CD4-positive, alpha-beta memory T cell (primary cell): ENCODE measurements at regions not wholly inside any gene's neighbourhood (a gene's known extent, or its start where the extent isn't known, plus 50 kb on each side); places are given as distances from the start of the nearest gene placed in this dataset.
"Not testable (repeated sequence)": the region's sequence is repeated elsewhere in the genome, so short reads cannot be mapped to it uniquely, and the experiment has no call there.

Experiments
- CTCF ChIA-PET: fragments of 350-600 bp; sonication (Branson Sonifier 250); formaldehyde crosslinking; loops from one replicate; lab custom pipeline; 2021; ENCODE audit warnings: inconsistent platforms; ENCODE audit not compliant: partially characterized antibody; lab: Charles Lee
- POLR2A ChIA-PET: fragments of 350-600 bp; sonication (Branson Sonifier 250); formaldehyde crosslinking; loops from one replicate; lab custom pipeline; 2021; ENCODE audit not compliant: partially characterized antibody; lab: Charles Lee
- DNase-seq, 5 donors: peaks; one replicate each; pipeline versions ENCODE4 v3.0.0 to v3.0.0-alpha.2; 2020 to 2022; ENCODE audit warnings: mixed read lengths in 1 of 5
- H3K27ac ChIP-seq: one replicate; pipeline ENCODE4 v1.7.0; 2013; ENCODE audit warnings: low read depth, low read length
- H3K27me3 ChIP-seq: 2 replicates; pipeline ENCODE4 v1.7.0; 2013; ENCODE audit warnings: mild to moderate bottlenecking, low read length, moderate library complexity; ENCODE audit not compliant: insufficient read depth
- H3K36me3 ChIP-seq: 2 replicates; pipeline ENCODE4 v1.7.0; 2013; ENCODE audit warnings: mild to moderate bottlenecking, low read length, moderate library complexity; ENCODE audit not compliant: insufficient read depth
- H3K4me1 ChIP-seq: 2 replicates; pipeline ENCODE4 v1.7.0; 2013; ENCODE audit warnings: mild to moderate bottlenecking, low read length, moderate library complexity; ENCODE audit not compliant: insufficient read depth
- H3K4me3 ChIP-seq, 2 donors: one replicate each; pipeline ENCODE4 v1.7.0; 2013; ENCODE audit warnings: low read length in 2 of 2, mild to moderate bottlenecking in 1 of 2
- H3K9me3 ChIP-seq, 2 donors: one replicate each; pipeline ENCODE4 v1.7.0; 2013; ENCODE audit warnings: low read length in 2 of 2, control low read depth in 1 of 2; ENCODE audit not compliant: control insufficient read depth in 1 of 2
- H3K27ac Mint-ChIP-seq, 7 donors: one replicate each; pipeline ENCODE4 v1.8.0; 2020 to 2021; ENCODE audit warnings: mixed read lengths in 7 of 7, mild to moderate bottlenecking in 6 of 7, inconsistent platforms in 3 of 7, moderate library complexity in 3 of 7
- H3K27me3 Mint-ChIP-seq, 2 donors: one replicate each; pipeline ENCODE4 v1.8.0; 2020 to 2021; ENCODE audit warnings: mixed read lengths in 2 of 2
- H3K36me3 Mint-ChIP-seq, 2 donors: one replicate each; pipeline ENCODE4 v1.8.0; 2020 to 2021; ENCODE audit warnings: mixed read lengths in 2 of 2, inconsistent platforms in 1 of 2, mild to moderate bottlenecking in 1 of 2
- H3K4me1 Mint-ChIP-seq, 4 donors: one replicate each; pipeline ENCODE4 v1.8.0; 2020 to 2021; ENCODE audit warnings: mixed read lengths in 4 of 4, mild to moderate bottlenecking in 1 of 4
- H3K4me3 Mint-ChIP-seq, 8 donors: one replicate each; pipeline ENCODE4 v1.8.0; 2020 to 2021; ENCODE audit warnings: mixed read lengths in 8 of 8, mild to moderate bottlenecking in 7 of 8, moderate library complexity in 6 of 8, inconsistent platforms in 3 of 8
- H3K9me3 Mint-ChIP-seq, 8 donors: one replicate each; pipeline ENCODE4 v1.8.0; 2020 to 2021; ENCODE audit warnings: mixed read lengths in 8 of 8, mild to moderate bottlenecking in 5 of 8, inconsistent platforms in 3 of 8, moderate library complexity in 1 of 8
- intact Hi-C: fragments of 100-400 bp; cut with micrococcal nuclease; formaldehyde crosslinking; loops from one replicate; pipeline ENCODE4 v1.15.1; 2023

- CTCF ChIA-PET, result not testable (repeated sequence)
- peaks cover 12 to 25% of the 10 kb centered on the region in 2 donors for H3K27me3 Mint-ChIP-seq
Observed at GRCh38 chr17:5897981-5898380, 172.2 kb upstream of the WSCD1 start.

GRCh38 chr17:5898406-5898805, 171.8 kb upstream of the WSCD1 start:
- no peak for DNase-seq
- H3K27ac Mint-ChIP-seq, result no peak overlapping the region
- Histone ChIP-seq H3K36me3 (no peaks in the 10 kb centered on the region), H3K4me3 (no peak overlapping the region), H3K4me1 (no peaks in the 10 kb centered on the region), H3K27me3 (peaks cover 3% of the 10 kb centered on the region), H3K27ac (no peak overlapping the region), H3K9me3 (no peaks in the 10 kb centered on the region)
- peaks cover 0 to 9% (median 8%) of the 10 kb centered on the region in 4 donors for H3K4me1 Mint-ChIP-seq
- intact Hi-C loops, result no loop called here
- ChIA-PET POLR2A (no interaction called here), CTCF (no interaction called here)
- H3K36me3 Mint-ChIP-seq, result no peaks in the 10 kb centered on the region
- peaks cover 0 to 4% (median under 1%) of the 10 kb centered on the region in 8 donors for H3K9me3 Mint-ChIP-seq
- peaks cover 12 to 22% of the 10 kb centered on the region in 2 donors for H3K27me3 Mint-ChIP-seq
- H3K4me3 Mint-ChIP-seq, result no peak overlapping the region

More at GRCh38 chr17:5897981-5898380, 172.2 kb upstream of the WSCD1 start:
- H3K36me3 Mint-ChIP-seq, H3K4me3 Mint-ChIP-seq, H3K27ac ChIP-seq, H3K36me3 ChIP-seq, H3K4me3 ChIP-seq, H3K9me3 Mint-ChIP-seq, intact Hi-C loops, H3K27me3 ChIP-seq, H3K4me1 ChIP-seq, H3K4me1 Mint-ChIP-seq, POLR2A ChIA-PET, H3K27ac Mint-ChIP-seq, H3K9me3 ChIP-seq, DNase-seq: not testable (repeated sequence)

GRCh38 chr17:5899496-5900195, 170.5 kb upstream of the WSCD1 start:
- Mint-ChIP-seq H3K36me3 (no peaks in the 10 kb centered on the region), H3K27me3 (peaks cover 9 to 21% of the 10 kb centered on the region in 2 donors), H3K4me3 (no peak overlapping the region), H3K4me1 (peaks cover 0 to 9% (median 8%) of the 10 kb centered on the region in 4 donors), H3K27ac (no peak overlapping the region), H3K9me3 (peaks cover 0 to 13% (median 6%) of the 10 kb centered on the region in 8 donors)
- intact Hi-C loops, result no loop called here
- Histone ChIP-seq H3K9me3 (no peaks in the 10 kb centered on the region), H3K4me3 (no peak overlapping the region), H3K27me3 (peaks cover 3% of the 10 kb centered on the region), H3K27ac (no peak overlapping the region), H3K4me1 (no peaks in the 10 kb centered on the region), H3K36me3 (no peaks in the 10 kb centered on the region)
- DNase-seq, result no peak
- CTCF ChIA-PET, result no interaction called here
- POLR2A ChIA-PET, result no interaction called here

- ChIA-PET CTCF (no interaction called here), POLR2A (no interaction called here)
- no peak for DNase-seq
- Histone ChIP-seq H3K9me3 (no peaks in the 10 kb centered on the region), H3K4me3 (no peak overlapping the region), H3K27ac (no peak overlapping the region), H3K4me1 (no peaks in the 10 kb centered on the region), H3K27me3 (peaks cover 3% of the 10 kb centered on the region), H3K36me3 (no peaks in the 10 kb centered on the region)
- H3K9me3 Mint-ChIP-seq, result peaks cover 0 to 16% (median 8%) of the 10 kb centered on the region in 8 donors
- intact Hi-C loops, result no loop called here
- H3K27ac Mint-ChIP-seq, result no peak overlapping the region
- H3K4me3 Mint-ChIP-seq, result no peak overlapping the region
- H3K27me3 Mint-ChIP-seq, result peaks cover 3 to 12% of the 10 kb centered on the region in 2 donors
- H3K4me1 Mint-ChIP-seq, result peaks cover 0 to 9% (median 8%) of the 10 kb centered on the region in 4 donors
- no peaks in the 10 kb centered on the region for H3K36me3 Mint-ChIP-seq
Observed at GRCh38 chr17:5901731-5902130, 168.4 kb upstream of the WSCD1 start.

- peaks cover 0 to 16% (median 8%) of the 10 kb centered on the region in 8 donors for H3K9me3 Mint-ChIP-seq
- intact Hi-C loops, result no loop called here
- Histone ChIP-seq H3K9me3 (no peaks in the 10 kb centered on the region), H3K4me3 (no peak overlapping the region), H3K36me3 (no peaks in the 10 kb centered on the region), H3K27me3 (no peaks in the 10 kb centered on the region), H3K27ac (no peak overlapping the region), H3K4me1 (no peaks in the 10 kb centered on the region)
- peaks cover 2 to 6% of the 10 kb centered on the region in 2 donors for H3K27me3 Mint-ChIP-seq
- peaks cover 0 to 5% (median 2%) of the 10 kb centered on the region in 4 donors for H3K4me1 Mint-ChIP-seq
- no peak overlapping the region for H3K27ac Mint-ChIP-seq
- no peaks in the 10 kb centered on the region for H3K36me3 Mint-ChIP-seq
- ChIA-PET POLR2A (no interaction called here), CTCF (no interaction called here)
- H3K4me3 Mint-ChIP-seq, result no peak overlapping the region
- DNase-seq, result no peak
Observed at GRCh38 chr17:5902181-5903140, 167.7 kb upstream of the WSCD1 start.

- Mint-ChIP-seq H3K27ac (no peak overlapping the region), H3K4me1 (no peaks in the 10 kb centered on the region), H3K4me3 (no peak overlapping the region), H3K27me3 (peaks cover 4 to 6% of the 10 kb centered on the region in 2 donors), H3K9me3 (no peaks in the 10 kb centered on the region), H3K36me3 (no peaks in the 10 kb centered on the region)
- Histone ChIP-seq H3K36me3 (no peaks in the 10 kb centered on the region), H3K4me1 (no peaks in the 10 kb centered on the region), H3K4me3 (no peak overlapping the region), H3K27me3 (no peaks in the 10 kb centered on the region), H3K27ac (no peak overlapping the region), H3K9me3 (no peaks in the 10 kb centered on the region)
- CTCF ChIA-PET, result no interaction called here
- POLR2A ChIA-PET, result no interaction called here
- intact Hi-C loops, result no loop called here
- DNase-seq, result no peak
Observed at GRCh38 chr17:5911919-5912318, 158.3 kb upstream of the WSCD1 start.

- Mint-ChIP-seq H3K4me1 (no peaks in the 10 kb centered on the region), H3K9me3 (no peaks in the 10 kb centered on the region), H3K27me3 (peaks cover 8 to 11% of the 10 kb centered on the region in 2 donors), H3K27ac (no peak overlapping the region), H3K4me3 (no peak overlapping the region), H3K36me3 (no peaks in the 10 kb centered on the region)
- DNase-seq, result no peak
- no peak overlapping the region for H3K27ac ChIP-seq
- POLR2A ChIA-PET, result no interaction called here
- H3K27me3 ChIP-seq, result no peaks in the 10 kb centered on the region
- no peak overlapping the region for H3K4me3 ChIP-seq
- CTCF ChIA-PET, result no interaction called here
- no peaks in the 10 kb centered on the region for H3K9me3 ChIP-seq
- no peaks in the 10 kb centered on the region for H3K4me1 ChIP-seq
- intact Hi-C loops, result no loop called here
- H3K36me3 ChIP-seq, result no peaks in the 10 kb centered on the region
Observed at GRCh38 chr17:5913032-5913531, 157.1 kb upstream of the WSCD1 start.
